ENCODE measurements at regions not wholly inside any gene's neighbourhood (a gene's known extent, or its start where the extent isn't known, plus 50 kb on each side); places are given as distances from the start of the nearest gene placed in this dataset.
"Not testable (repeated sequence)": the region's sequence is repeated elsewhere in the genome, so short reads cannot be mapped to it uniquely, and the experiment has no call there.

DNA sequence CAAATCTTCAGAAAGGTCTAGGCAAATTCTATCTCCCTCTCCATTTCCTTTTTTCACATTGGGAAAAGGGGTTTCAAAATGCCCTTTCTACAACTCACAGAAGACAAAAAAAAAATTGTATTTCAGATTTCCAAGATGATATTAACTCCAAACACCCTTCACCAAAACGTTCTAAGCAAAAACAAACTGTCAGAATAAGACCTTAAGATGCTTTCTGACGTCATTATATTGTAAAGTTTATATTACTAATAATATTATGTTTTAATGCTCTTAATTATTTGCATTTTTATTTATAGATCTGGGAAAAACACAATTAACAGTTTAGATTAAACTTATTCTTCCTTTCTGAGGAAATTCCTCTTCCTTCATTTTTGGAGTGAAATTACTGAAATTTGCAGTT lies 624.2 kb downstream of the GALC start:
- H3K27me3 ChIP-seq (ENCODE audit: control insufficient read depth in 4 of 4, insufficient read depth in 4 of 4, low read length in 3 of 4): no peaks in the 10 kb centered on the region
- no peak overlapping the region for H3K9ac ChIP-seq (ENCODE audit: low read depth in 1 of 2, low read length in 2 of 2)
- H3K4me3 ChIP-seq (ENCODE audit: low read depth in 1 of 3, low read length in 3 of 3): no peak overlapping the region
- TF ChIP-seq RAD21 (IDR thresholded peaks at IDR 0.05) (no peak), TAF1 (conservative IDR thresholded peaks at IDR 0.05) (no peak), YY1 (IDR thresholded peaks at IDR 0.05) (no peak), HNF4G (IDR thresholded peaks at IDR 0.05) (no peak)
- WGBS: 39% methylated on average over 2 of the region's 2 CpGs
- no peak for DNase-seq (ENCODE audit: low spot score)
- no peaks in the 10 kb centered on the region for H3K9me3 ChIP-seq (ENCODE audit: control insufficient read depth in 4 of 4, low read length in 3 of 4)
- no peak overlapping the region for H3K27ac ChIP-seq (ENCODE audit: low read depth in 1 of 2, low read length in 2 of 2)
- H3K4me1 ChIP-seq (ENCODE audit: control insufficient read depth in 4 of 4, insufficient read depth in 4 of 4, low read length in 3 of 4): no peaks in the 10 kb centered on the region
- no peaks in the 10 kb centered on the region for H3K36me3 ChIP-seq (ENCODE audit: control insufficient read depth in 4 of 4, insufficient read depth in 3 of 4, low read depth in 1 of 4, low read length in 3 of 4)

DNA sequence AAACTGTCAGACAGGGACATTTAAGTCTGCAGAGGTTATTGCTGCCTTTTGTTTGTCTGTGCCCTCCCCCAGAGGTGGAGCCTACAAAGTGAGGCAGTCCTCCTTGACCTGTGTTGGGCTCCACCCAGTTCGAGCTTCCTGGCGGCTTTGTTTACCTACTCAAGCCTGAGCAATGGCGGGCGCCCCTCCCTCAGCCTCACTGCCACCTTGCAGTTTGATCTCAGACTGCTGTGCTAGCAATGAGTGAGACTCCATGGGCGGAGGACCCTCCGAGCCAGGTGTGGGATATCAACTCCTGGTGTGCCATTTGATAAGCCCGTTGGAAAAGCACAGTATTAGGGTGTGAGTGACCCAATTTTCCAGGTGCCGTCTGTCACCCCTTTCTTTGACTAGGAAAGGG lies 632.7 kb downstream of the GALC start:
- not testable (repeated sequence) for DNase-seq (ENCODE audit: low spot score); H3K4me1 ChIP-seq (ENCODE audit: control insufficient read depth in 4 of 4, insufficient read depth in 4 of 4, low read length in 3 of 4); H3K9ac ChIP-seq (ENCODE audit: low read depth in 1 of 2, low read length in 2 of 2); H3K36me3 ChIP-seq (ENCODE audit: control insufficient read depth in 4 of 4, insufficient read depth in 3 of 4, low read depth in 1 of 4, low read length in 3 of 4); H3K4me3 ChIP-seq (ENCODE audit: low read depth in 1 of 3, low read length in 3 of 3); H3K27ac ChIP-seq (ENCODE audit: low read depth in 1 of 2, low read length in 2 of 2); H3K27me3 ChIP-seq (ENCODE audit: control insufficient read depth in 4 of 4, insufficient read depth in 4 of 4, low read length in 3 of 4); H3K9me3 ChIP-seq (ENCODE audit: control insufficient read depth in 4 of 4, low read length in 3 of 4)
- WGBS: 82% methylated on average over 8 of the region's 8 CpGs

DNA sequence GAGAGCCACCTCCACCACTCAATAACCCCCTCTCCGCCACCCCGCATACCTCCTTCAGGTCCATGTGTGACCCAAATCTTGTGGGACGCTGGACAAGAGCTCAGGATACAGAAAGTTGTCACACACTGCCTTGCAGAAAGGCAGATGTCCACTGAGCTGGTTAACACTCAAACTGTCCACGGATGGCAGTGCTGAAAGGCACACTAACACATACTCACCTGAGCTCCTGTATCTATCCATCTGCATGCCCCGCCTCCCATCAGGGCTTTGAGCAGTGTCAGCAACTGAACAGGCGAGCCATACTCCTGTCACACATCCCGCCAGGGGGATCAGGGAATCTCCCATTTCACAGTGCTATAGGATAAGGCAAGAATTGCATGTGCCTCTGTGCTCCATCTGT lies 642.0 kb downstream of the GALC start:
- Histone ChIP-seq H3K27ac (ENCODE audit: low read depth in 1 of 2, low read length in 2 of 2) (no peak overlapping the region), H3K9me3 (ENCODE audit: control insufficient read depth in 4 of 4, low read length in 3 of 4) (no peaks in the 10 kb centered on the region), H3K36me3 (ENCODE audit: control insufficient read depth in 4 of 4, insufficient read depth in 3 of 4, low read depth in 1 of 4, low read length in 3 of 4) (no peaks in the 10 kb centered on the region), H3K27me3 (ENCODE audit: control insufficient read depth in 4 of 4, insufficient read depth in 4 of 4, low read length in 3 of 4) (no peaks in the 10 kb centered on the region), H3K4me1 (ENCODE audit: control insufficient read depth in 4 of 4, insufficient read depth in 4 of 4, low read length in 3 of 4) (no peaks in the 10 kb centered on the region), H3K9ac (ENCODE audit: low read depth in 1 of 2, low read length in 2 of 2) (no peak overlapping the region), H3K4me3 (ENCODE audit: low read depth in 1 of 3, low read length in 3 of 3) (no peak overlapping the region)
- no peak for DNase-seq (ENCODE audit: low spot score)
- TF ChIP-seq JUND (IDR thresholded peaks at IDR 0.05): no peak
- TF ChIP-seq EGR1 (IDR thresholded peaks at IDR 0.05; ENCODE audit: low read depth in 2 of 2): no peak
- no peak for TF ChIP-seq FOXA1 (IDR thresholded peaks at IDR 0.05)
- no peak for TF ChIP-seq RAD21 (IDR thresholded peaks at IDR 0.05)
- 61% methylated on average over 7 of the region's 7 CpGs for WGBS

DNA sequence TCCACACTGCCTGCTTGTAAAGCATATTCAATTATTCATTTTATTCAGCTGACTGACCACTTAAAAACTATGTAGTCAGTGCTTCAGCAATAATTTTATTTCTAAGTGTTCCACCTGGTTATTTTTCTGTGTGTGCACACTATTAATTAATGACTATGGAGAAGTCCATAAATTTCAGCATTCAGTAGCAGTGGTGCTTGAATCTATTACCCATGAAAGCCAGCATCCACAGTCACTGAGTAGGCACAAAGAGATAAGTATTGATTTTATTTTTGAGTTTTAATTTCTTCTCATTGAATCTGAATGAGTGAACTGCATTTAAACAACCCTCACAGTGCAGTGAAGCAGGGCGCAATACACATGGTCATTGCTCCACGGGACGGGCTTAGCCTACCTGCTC lies 643.1 kb downstream of the GALC start:
- no peak for TF ChIP-seq RAD21 (IDR thresholded peaks at IDR 0.05)
- Histone ChIP-seq H3K9ac (ENCODE audit: low read depth in 1 of 2, low read length in 2 of 2) (no peak overlapping the region), H3K9me3 (ENCODE audit: control insufficient read depth in 4 of 4, low read length in 3 of 4) (no peaks in the 10 kb centered on the region), H3K27me3 (ENCODE audit: control insufficient read depth in 4 of 4, insufficient read depth in 4 of 4, low read length in 3 of 4) (no peaks in the 10 kb centered on the region), H3K4me1 (ENCODE audit: control insufficient read depth in 4 of 4, insufficient read depth in 4 of 4, low read length in 3 of 4) (no peaks in the 10 kb centered on the region), H3K4me3 (ENCODE audit: low read depth in 1 of 3, low read length in 3 of 3) (no peak overlapping the region), H3K27ac (ENCODE audit: low read depth in 1 of 2, low read length in 2 of 2) (no peak overlapping the region), H3K36me3 (ENCODE audit: control insufficient read depth in 4 of 4, insufficient read depth in 3 of 4, low read depth in 1 of 4, low read length in 3 of 4) (no peaks in the 10 kb centered on the region)
- WGBS: 84% methylated on average over 3 of the region's 3 CpGs
- DNase-seq (ENCODE audit: low spot score): no peak

DNA sequence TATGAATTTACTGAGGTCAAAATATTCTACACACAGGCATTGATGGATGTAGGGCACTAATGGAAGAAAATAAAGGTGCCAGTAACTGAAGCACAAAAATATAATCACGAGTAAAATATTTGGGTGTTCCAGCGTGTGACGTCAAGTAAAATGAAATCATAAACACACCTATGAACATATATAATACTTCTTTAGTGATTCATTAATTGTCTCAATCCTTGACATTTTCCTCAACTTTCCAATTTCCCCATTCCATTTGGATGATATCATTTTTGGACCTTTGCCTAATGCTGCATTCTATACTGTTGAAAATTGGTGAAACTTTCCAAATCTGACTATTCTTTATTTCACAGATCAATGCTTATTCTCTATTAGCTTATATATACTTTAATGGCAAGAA lies 649.3 kb downstream of the GALC start:
- Histone ChIP-seq H3K9me3 (ENCODE audit: control insufficient read depth in 4 of 4, low read length in 3 of 4) (no peaks in the 10 kb centered on the region), H3K9ac (ENCODE audit: low read depth in 1 of 2, low read length in 2 of 2) (no peak overlapping the region), H3K4me3 (ENCODE audit: low read depth in 1 of 3, low read length in 3 of 3) (no peak overlapping the region), H3K27ac (ENCODE audit: low read depth in 1 of 2, low read length in 2 of 2) (no peak overlapping the region), H3K36me3 (ENCODE audit: control insufficient read depth in 4 of 4, insufficient read depth in 3 of 4, low read depth in 1 of 4, low read length in 3 of 4) (no peaks in the 10 kb centered on the region), H3K4me1 (ENCODE audit: control insufficient read depth in 4 of 4, insufficient read depth in 4 of 4, low read length in 3 of 4) (no peaks in the 10 kb centered on the region), H3K27me3 (ENCODE audit: control insufficient read depth in 4 of 4, insufficient read depth in 4 of 4, low read length in 3 of 4) (no peaks in the 10 kb centered on the region)
- no peak for TF ChIP-seq YY1 (IDR thresholded peaks at IDR 0.05)
- TF ChIP-seq, protein P1, sequence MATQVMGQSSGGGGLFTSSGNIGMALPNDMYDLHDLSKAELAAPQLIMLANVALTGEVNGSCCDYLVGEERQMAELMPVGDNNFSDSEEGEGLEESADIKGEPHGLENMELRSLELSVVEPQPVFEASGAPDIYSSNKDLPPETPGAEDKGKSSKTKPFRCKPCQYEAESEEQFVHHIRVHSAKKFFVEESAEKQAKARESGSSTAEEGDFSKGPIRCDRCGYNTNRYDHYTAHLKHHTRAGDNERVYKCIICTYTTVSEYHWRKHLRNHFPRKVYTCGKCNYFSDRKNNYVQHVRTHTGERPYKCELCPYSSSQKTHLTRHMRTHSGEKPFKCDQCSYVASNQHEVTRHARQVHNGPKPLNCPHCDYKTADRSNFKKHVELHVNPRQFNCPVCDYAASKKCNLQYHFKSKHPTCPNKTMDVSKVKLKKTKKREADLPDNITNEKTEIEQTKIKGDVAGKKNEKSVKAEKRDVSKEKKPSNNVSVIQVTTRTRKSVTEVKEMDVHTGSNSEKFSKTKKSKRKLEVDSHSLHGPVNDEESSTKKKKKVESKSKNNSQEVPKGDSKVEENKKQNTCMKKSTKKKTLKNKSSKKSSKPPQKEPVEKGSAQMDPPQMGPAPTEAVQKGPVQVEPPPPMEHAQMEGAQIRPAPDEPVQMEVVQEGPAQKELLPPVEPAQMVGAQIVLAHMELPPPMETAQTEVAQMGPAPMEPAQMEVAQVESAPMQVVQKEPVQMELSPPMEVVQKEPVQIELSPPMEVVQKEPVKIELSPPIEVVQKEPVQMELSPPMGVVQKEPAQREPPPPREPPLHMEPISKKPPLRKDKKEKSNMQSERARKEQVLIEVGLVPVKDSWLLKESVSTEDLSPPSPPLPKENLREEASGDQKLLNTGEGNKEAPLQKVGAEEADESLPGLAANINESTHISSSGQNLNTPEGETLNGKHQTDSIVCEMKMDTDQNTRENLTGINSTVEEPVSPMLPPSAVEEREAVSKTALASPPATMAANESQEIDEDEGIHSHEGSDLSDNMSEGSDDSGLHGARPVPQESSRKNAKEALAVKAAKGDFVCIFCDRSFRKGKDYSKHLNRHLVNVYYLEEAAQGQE (IDR thresholded peaks at IDR 0.05): no peak
- DNase-seq (ENCODE audit: low spot score): no peak
- 83% methylated on average over 3 of the region's 3 CpGs for WGBS
